Stimulated activated CD4-positive, alpha-beta T cell treated with anti-CD3 and anti-CD28 coated beads, Interleukin-1b, Interleukin-23, amount 100 ng/mL, for 24 hours (primary cell): ENCODE measurements at regions not wholly inside any gene's neighbourhood (a gene's known extent, or its start where the extent isn't known, plus 50 kb on each side); places are given as distances from the start of the nearest gene placed in this dataset.

ENCODE experiments used
- DNase-seq, 4 experiments: peaks; one replicate each; pipeline ENCODE4 v3.0.0-alpha.2; 2020; ENCODE audit warnings: low read depth in 4 of 4, low spot score in 1 of 4

GRCh38 chr16:64657316-64658011, 464.4 kb downstream of the CDH11 start:
- DNase-seq = no peak

GRCh38 chr16:64656471-64656870, 465.4 kb downstream of the CDH11 start:
- DNase-seq = no peak

- no peak for DNase-seq
These were observed 467.7 kb downstream of the CDH11 start for GRCh38 chr16:64654178-64654577.

- DNase-seq = no peak
These were observed 473.6 kb downstream of the CDH11 start for GRCh38 chr16:64648282-64648681.

DNA sequence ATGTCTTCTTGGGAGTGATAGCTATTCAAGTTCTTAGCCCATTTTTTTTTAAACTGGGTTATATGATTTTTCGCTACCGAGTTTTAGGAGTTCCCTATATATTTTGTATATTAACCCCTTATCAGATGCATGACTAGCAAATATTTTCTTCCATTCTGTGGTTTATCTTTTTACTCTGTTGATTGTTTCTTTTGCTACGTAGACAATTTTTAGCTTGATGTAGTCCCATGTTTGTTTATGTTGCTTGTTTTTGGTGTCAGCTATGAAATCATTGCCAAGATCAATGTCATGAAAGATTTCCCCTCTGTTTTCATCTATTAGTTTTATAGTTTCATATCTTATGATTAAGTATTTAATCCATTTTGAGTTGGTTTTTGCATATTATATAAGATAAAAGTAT, 480.5 kb downstream of the CDH11 start:
- DNase-seq = no peak

- no peak for DNase-seq
These were observed 483.1 kb downstream of the CDH11 start for GRCh38 chr16:64638766-64639165.

DNA sequence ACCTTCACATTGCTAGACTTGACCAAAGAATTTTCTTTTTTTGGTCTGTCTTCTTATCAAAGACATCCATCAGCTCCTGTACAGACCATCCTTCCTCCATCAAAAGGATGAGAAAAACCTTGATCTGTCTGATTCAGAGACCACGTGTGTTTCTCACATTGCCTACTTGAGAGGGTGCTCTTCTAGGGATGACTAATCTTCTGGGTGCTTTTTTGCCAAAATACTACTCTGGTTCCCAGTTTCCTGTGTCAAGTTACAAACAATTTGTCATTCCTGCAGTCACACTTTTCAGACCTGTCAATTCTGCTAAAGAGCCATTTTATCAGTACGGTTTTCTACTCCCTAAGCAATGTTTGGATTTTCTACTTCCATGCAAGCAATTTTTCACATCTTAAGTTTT, 492.2 kb downstream of the CDH11 start:
- no peak for DNase-seq

GRCh38 chr16:64627781-64628180, 494.1 kb downstream of the CDH11 start:
- DNase-seq = no peak

- DNase-seq = no peak
These were observed 494.6 kb downstream of the CDH11 start for GRCh38 chr16:64627288-64627687.

DNA sequence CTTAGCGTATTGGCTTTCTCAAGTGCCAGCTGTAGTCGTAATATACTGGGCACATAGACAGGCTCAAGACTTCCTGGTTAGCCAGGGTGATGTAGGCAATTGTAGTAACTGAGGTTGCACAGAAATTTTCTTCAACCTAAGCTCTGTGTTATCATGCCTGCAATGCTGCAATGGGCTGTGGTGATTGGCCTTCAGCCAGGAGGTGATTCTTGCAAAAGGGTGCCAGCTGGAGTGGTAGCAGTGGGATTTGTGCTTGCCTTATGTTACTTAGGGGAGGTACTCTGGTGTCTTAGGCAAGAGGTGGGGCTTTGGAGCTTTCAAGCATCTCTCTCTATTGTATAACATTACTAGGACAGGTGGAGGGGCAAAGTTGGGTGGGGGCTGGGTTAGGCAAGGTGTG, 495.1 kb downstream of the CDH11 start:
- DNase-seq = no peak

- DNase-seq = no peak
These were observed 500.2 kb downstream of the CDH11 start for GRCh38 chr16:64621616-64622015.

DNA sequence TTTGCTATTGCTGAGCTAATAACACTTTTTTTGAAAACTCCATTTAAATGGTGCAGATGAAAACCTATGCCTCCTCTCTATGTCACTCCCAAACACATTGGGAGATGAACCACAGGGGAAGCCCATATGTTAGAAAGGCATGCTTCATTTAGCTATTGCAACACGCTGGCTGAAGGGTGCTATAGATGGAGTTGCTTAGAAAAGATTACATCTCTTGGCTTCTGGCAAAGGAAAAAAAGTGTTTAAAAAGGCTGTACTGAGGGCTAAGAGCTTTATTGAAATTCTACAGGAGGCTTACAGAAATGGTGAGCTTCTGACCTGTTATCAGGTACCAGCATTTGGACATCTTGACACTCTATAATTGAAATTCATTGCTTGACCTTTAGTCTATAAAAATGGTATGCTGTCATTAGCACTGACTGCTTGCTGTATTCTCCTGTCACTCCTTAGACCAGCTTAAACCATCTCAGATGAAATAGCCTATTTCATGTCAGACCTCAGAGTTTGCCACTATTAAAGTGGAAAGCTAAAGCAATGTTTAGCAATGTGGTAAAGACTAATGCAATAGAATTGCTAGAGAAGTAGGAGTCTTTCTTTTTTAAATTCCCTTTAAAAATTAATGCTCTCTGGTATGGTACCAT, 503.9 kb downstream of the CDH11 start:
- DNase-seq = no peak

GRCh38 chr16:64615630-64616280, 506.1 kb downstream of the CDH11 start:
- DNase-seq = no peak

GRCh38 chr16:64596196-64596595, 525.7 kb downstream of the CDH11 start:
- no peak for DNase-seq

GRCh38 chr16:64590513-64590912, 531.4 kb downstream of the CDH11 start:
- no peak for DNase-seq

- no peak for DNase-seq
These were observed 532.0 kb downstream of the CDH11 start for GRCh38 chr16:64589836-64590235.

DNA sequence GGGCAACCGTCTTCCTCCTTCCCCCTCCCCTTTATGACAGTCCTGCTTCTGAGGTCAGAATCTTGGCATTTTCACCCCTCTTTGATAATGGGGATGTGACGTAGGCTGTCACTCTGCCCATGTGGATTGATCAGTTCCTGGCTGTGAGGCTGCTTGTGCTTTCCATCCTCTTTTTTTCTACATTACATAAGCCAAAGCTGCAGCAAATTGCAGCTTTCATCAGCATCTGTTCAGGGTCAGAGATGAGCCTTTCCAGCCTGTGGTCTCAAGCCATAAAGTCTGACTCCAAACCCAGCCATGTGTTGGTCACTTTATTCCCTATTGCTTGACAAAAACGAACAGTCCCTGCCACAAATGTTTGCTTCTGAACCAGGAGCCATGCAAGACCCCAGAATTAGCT, 535.1 kb downstream of the CDH11 start:
- no peak for DNase-seq

DNA sequence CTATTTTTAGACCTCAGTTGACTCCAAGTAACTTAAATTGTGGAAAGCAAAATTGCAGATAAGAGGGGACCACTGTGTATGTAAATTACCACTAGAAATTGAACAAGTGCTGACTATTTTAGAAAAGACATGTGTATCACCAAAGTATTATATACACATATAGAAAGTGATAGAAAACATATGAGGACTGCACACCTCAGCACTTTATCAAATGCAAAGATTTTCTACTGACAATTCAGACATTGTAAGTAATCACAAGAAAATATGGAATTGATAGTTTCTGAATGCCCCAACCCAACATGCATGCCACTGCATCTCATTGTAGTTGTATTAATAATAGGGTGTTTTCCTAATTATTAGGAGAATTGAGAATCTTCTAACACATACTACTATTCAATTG, 536.5 kb downstream of the CDH11 start:
- DNase-seq = no peak

DNA sequence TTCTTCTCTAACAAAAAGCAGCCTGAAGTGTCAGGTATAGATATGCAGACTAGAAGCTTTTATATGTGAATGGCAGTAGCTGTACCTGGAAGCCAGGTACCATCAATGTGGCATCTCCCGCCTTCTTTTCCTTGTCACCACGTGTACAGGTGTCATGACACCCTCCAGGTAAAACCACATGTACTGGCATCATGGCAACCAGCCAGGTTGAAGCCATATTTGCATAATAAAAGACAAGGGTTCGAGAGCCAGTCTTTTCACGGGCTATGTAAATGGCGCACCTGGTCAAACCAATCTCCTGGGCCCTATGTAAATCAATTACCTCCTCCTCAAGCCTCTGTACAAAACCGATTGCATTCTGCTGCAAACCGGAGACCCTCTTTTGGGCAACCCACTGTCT, 541.3 kb downstream of the CDH11 start:
- no peak for DNase-seq

DNA sequence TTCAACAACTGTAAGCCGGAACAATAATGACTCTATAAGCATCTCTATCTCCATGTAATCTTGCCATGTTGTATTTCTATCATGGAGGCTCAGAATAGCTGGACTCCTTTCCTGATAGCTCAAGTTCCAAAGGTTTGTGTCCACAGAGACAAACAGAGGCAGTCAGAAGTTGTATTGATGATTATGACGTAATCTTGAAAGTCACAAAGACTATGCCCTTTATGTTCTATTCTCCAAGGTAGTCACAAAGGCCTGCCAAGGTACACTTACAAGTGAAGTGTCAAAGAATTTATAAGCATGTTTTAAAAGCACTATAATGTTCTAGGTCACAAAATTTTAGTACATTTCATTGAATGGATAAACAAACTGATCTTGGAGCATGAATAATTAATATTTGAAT, 542.2 kb downstream of the CDH11 start:
- no peak for DNase-seq

- no peak for DNase-seq
These were observed 576.1 kb downstream of the CDH11 start for GRCh38 chr16:64545768-64546167.

DNA sequence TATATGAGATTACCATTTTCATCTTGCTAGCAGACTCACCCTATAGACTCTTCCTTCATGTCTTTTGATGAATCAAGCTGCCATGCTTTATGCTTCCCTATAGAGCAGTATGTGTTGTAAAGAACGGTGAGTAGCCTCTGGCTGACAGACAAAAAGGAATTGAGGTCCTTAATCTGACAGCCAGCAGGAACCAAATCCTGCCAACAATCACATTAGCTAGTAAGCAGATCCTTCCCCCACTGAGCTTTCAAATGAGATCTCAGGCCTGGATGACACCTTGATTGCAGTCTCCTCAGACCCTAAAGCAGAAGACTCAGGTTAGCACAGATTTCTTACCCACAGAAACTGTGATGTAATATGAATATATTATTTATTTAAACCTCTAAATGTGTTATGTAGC, 577.0 kb downstream of the CDH11 start:
- no peak for DNase-seq

GRCh38 chr16:64543441-64543840, 578.4 kb downstream of the CDH11 start:
- DNase-seq = no peak
